HepG2 (cell line): ENCODE measurements at regions not wholly inside any gene's neighbourhood (a gene's known extent, or its start where the extent isn't known, plus 50 kb on each side); places are given as distances from the start of the nearest gene placed in this dataset.
A peak's percentile ranks its signal among the peaks of the same experiment; 100 is the strongest.

Experiments used
- ATAC-seq: fragments of 200-7000 bp; cut with Tn5 transposase; 3 replicates; pipeline ENCODE4 v1.9.1; 2020; ENCODE audit warnings: mild to moderate bottlenecking, moderate library complexity
- BruUV-seq: library from RNA; stranded (reverse); fragments of 400-500 nt; replicated peaks from 2 replicates; lab custom pipeline; 2021; lab: Mats Ljungman, UMichigan
- CTCF ChIA-PET: fragments of 300-600 bp; formaldehyde crosslinking; extraction: SDS; loops from one replicate; lab custom pipeline; 2021; ENCODE audit warnings: low total read pairs, inconsistent platforms, low intra/inter-chr PET ratio; lab: Yijun Ruan, JAX
- POLR2A ChIA-PET: fragments of 350-600 bp; sonication (Branson Sonifier 250); formaldehyde crosslinking; loops from one replicate; lab custom pipeline; 2020; ENCODE audit warnings: antibody characterized with exemption, inconsistent platforms; lab: Yijun Ruan, JAX
- DNase-seq: peaks from one replicate; pipeline ENCODE4 v3.0.0-alpha.2; 2015; ENCODE audit warnings: low spot score
- FAIRE-seq: peaks from 3 replicates; lab custom pipeline; 2011; peaks lifted over from hg19 to GRCh38; lab: Jason Lieb, UNC
- H2AFZ ChIP-seq: one replicate; pipeline ENCODE4 v1.6.1; 2011; ENCODE audit warnings: low read length, inconsistent platforms
- H3K27ac ChIP-seq: fragments of 300-600 bp; 3 replicates; pipeline ENCODE4 v1.8.0; 2011; ENCODE audit warnings: mixed run types, mild to moderate bottlenecking, mixed read lengths, low read length, inconsistent platforms; ENCODE audit not compliant: insufficient read depth; ENCODE audit errors: extremely low read length
- H3K27me3 ChIP-seq, 2 experiments: fragments of 200-600 bp in 1 of 2; 2 replicates in 1 of 2; 3 replicates in 1 of 2; pipeline versions ENCODE4 v1.6.0 to v1.8.0; 2011; ENCODE audit warnings: low read length in 2 of 2, mild to moderate bottlenecking in 2 of 2, moderate library complexity in 2 of 2, inconsistent platforms in 1 of 2; ENCODE audit not compliant: insufficient read depth in 2 of 2, control insufficient read depth in 1 of 2
- H3K36me3 ChIP-seq, 2 experiments: fragments of 200-600 bp in 1 of 2; replicated peaks in 1 of 2; 2 replicates in 1 of 2; 3 replicates in 1 of 2; pipeline versions ENCODE4 v1.5.1 to v1.8.0; 2011; ENCODE audit warnings: low read length in 2 of 2, inconsistent platforms in 1 of 2; ENCODE audit not compliant: insufficient read depth in 2 of 2, control insufficient read depth in 1 of 2
- H3K4me1 ChIP-seq: 2 replicates; pipeline ENCODE4 v1.5.1; 2012; ENCODE audit warnings: low read length, inconsistent platforms; ENCODE audit not compliant: insufficient read depth
- H3K4me2 ChIP-seq: 2 replicates; pipeline ENCODE4 v1.6.0; 2011; ENCODE audit warnings: low read depth, low read length, inconsistent platforms
- H3K4me3 ChIP-seq, 3 experiments: fragments of 200-600 bp in 1 of 3; sonication (generic), shearing (Covaris generic) in 1 of 3; replicated peaks in 1 of 3; 2 replicates each; pipeline ENCODE4 v1.5.1; 2011 to 2016; ENCODE audit warnings: low read length in 3 of 3, inconsistent platforms in 2 of 3, low read depth in 2 of 3, mild to moderate bottlenecking in 2 of 3, control low read depth in 1 of 3, mixed read lengths in 1 of 3; ENCODE audit not compliant: insufficient read depth in 1 of 3
- H3K79me2 ChIP-seq: one replicate; pipeline ENCODE4 v1.6.1; 2011; ENCODE audit warnings: low read length, inconsistent platforms; ENCODE audit not compliant: insufficient read depth
- H3K9ac ChIP-seq: 2 replicates; pipeline ENCODE4 v1.6.0; 2011; ENCODE audit warnings: mild to moderate bottlenecking, low read depth, low read length, inconsistent platforms; ENCODE audit not compliant: insufficient read depth
- H3K9me3 ChIP-seq: 2 replicates; pipeline ENCODE4 v1.5.1; 2012; ENCODE audit warnings: mild to moderate bottlenecking, low read length
- H4K20me1 ChIP-seq: 2 replicates; pipeline ENCODE4 v1.6.0; 2011; ENCODE audit warnings: inconsistent platforms, mild to moderate bottlenecking, low read length, moderate library complexity; ENCODE audit not compliant: insufficient read depth
- CREB1 ChIP-seq, 2 experiments: fragments of 450-650 bp in 1 of 2; IDR thresholded peaks; 2 replicates each; pipeline ENCODE4 v1.6.1; 2016 to 2017; ENCODE audit warnings: control low read depth in 1 of 2, mild to moderate bottlenecking in 1 of 2, missing compliant biosample characterization in 1 of 2, missing genetic modification characterization in 1 of 2
- SSRP1 ChIP-seq: IDR thresholded peaks from 2 replicates; pipeline ENCODE4 v1.6.1; 2016; ENCODE audit warnings: control low read depth
- YEATS2 ChIP-seq: sonication (generic); formaldehyde crosslinking; IDR thresholded peaks from 2 replicates; pipeline ENCODE4 v1.4.0; 2020; ENCODE audit warnings: missing genetic modification reagents, borderline replicate concordance
- WGBS: methylation state at CpG from one replicate; pipeline ENCODE4 v1.1.6; 2017; ENCODE audit warnings: low lambda C conversion rate; 5-methylcytosine and 5-hydroxymethylcytosine counted together
- in situ Hi-C: cut with HindIII; loops from 2 replicates; pipeline ENCODE4 v1.10.0; 2017; ENCODE audit warnings: low pct_unique_long_range_greater_than_20kb; ENCODE audit not compliant: extremely low pct_ligation_motif_present
- intact Hi-C: fragments of 100-400 bp; cut with micrococcal nuclease; formaldehyde crosslinking; loops from one replicate; pipeline ENCODE4 v1.10.0; 2022; ENCODE audit not compliant: unreplicated experiment

- intact Hi-C loops (no loop called here), in situ Hi-C loops (no loop called here)
- H3K36me3 ChIP-seq: no peaks in the 10 kb centered on the region
- peaks cover 11% of the 10 kb centered on the region for H3K4me1 ChIP-seq
- no peaks in the 10 kb centered on the region for H3K79me2 ChIP-seq
- no TSS peak for BruUV-seq
- H3K9me3 ChIP-seq: no peaks in the 10 kb centered on the region
- DNase-seq: no peak
- H2AFZ ChIP-seq: no peak overlapping the region
- no peak overlapping the region for H3K4me3 ChIP-seq
- CTCF ChIA-PET: no interaction called here
- WGBS: 18% methylated on average over 2 of the region's 2 CpGs
- no peak overlapping the region for H3K4me2 ChIP-seq
- no peak for FAIRE-seq
- no peaks in the 10 kb centered on the region for H4K20me1 ChIP-seq
- TF ChIP-seq YEATS2 (CRISPR knock-in tag): no peak
- no peak overlapping the region for H3K27ac ChIP-seq
- POLR2A ChIA-PET: no interaction called here
- H3K9ac ChIP-seq: no peak overlapping the region
- no peaks in the 10 kb centered on the region for H3K27me3 ChIP-seq
- ATAC-seq: no peak
These were observed 68.6 kb upstream of the CNKSR3 start for GRCh38 chr6:154579046-154579445.

GRCh38 chr6:154579485-154579884 is 69.0 kb upstream of the CNKSR3 start:
- H2AFZ ChIP-seq: no peak overlapping the region
- BruUV-seq: no TSS peak
- no peaks in the 10 kb centered on the region for H3K36me3 ChIP-seq
- POLR2A ChIA-PET: no interaction called here
- no peaks in the 10 kb centered on the region for H3K79me2 ChIP-seq
- H3K4me3 ChIP-seq: no peak overlapping the region
- H3K4me2 ChIP-seq: no peak overlapping the region
- WGBS: 9% methylated on average over 3 of the region's 3 CpGs
- H3K27ac ChIP-seq: no peak overlapping the region
- H3K4me1 ChIP-seq: peaks cover 11% of the 10 kb centered on the region
- no peak for FAIRE-seq
- in situ Hi-C loops (no loop called here), intact Hi-C loops (no loop called here)
- H3K9ac ChIP-seq: no peak overlapping the region
- no peak for DNase-seq
- no peaks in the 10 kb centered on the region for H3K9me3 ChIP-seq
- no peaks in the 10 kb centered on the region for H4K20me1 ChIP-seq
- TF ChIP-seq CREB1 (IDR thresholded peaks at IDR 0.05) (peak; percentile 46), CREB1 (CRISPR knock-in tag; IDR thresholded peaks at IDR 0.05) (no peak), SSRP1 (CRISPR knock-in tag) (no peak)
- ATAC-seq: no peak
- CTCF ChIA-PET: no interaction called here
- H3K27me3 ChIP-seq: no peaks in the 10 kb centered on the region
